ENCODE measurements at regions not wholly inside any gene's neighbourhood (a gene's known extent, or its start where the extent isn't known, plus 50 kb on each side); places are given as distances from the start of the nearest gene placed in this dataset.
A peak's percentile ranks its signal among the peaks of the same experiment; 100 is the strongest.

DNA sequence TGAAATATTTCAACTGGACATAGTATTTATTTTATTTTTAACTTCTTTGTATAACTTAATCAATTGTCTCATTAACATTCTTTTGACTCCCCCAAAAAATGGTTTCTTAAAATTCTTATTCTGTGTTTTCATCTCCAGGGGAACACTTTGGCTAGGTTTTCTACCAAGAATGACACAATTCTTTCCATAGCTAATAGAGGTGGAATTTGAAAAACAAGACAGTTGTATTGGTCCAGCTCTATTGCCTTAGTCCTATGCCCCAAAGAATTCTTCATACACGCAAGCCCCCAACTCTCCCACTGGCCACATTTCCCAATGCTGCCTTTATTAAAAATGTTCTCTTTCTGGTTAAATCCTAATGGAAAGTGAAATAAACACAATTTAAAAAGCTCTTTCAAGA lies 104.7 kb upstream of the PKDCC start:
- no peak overlapping the region for H3K27ac ChIP-seq (ENCODE audit: insufficient read depth, low read length)
- H3K9ac ChIP-seq (ENCODE audit: insufficient read depth, low read length), result no peak overlapping the region
- no peak overlapping the region for H3K4me2 ChIP-seq (ENCODE audit: extremely low read depth, insufficient read depth, low read length)
- H3K79me2 ChIP-seq (ENCODE audit: control insufficient read depth, insufficient read depth, low read length), result no peaks in the 10 kb centered on the region
- H3K36me3 ChIP-seq (ENCODE audit: control insufficient read depth, insufficient read depth, low read length), result no peaks in the 10 kb centered on the region
- H2AFZ ChIP-seq (ENCODE audit: low read length), result no peak overlapping the region
- H4K20me1 ChIP-seq (ENCODE audit: control insufficient read depth, extremely low read depth, insufficient read depth, low read length), result no peaks in the 10 kb centered on the region
- no peaks in the 10 kb centered on the region for H3K9me3 ChIP-seq (ENCODE audit: control insufficient read depth, insufficient read depth, low read depth, low read length)
- H3K4me3 ChIP-seq (replicated peaks in 1 of 4; ENCODE audit: control extremely low read depth in 1 of 4, insufficient read depth in 1 of 4, low read depth in 3 of 4, low read length in 4 of 4), result no peak overlapping the region
- H3K27me3 ChIP-seq (ENCODE audit: control insufficient read depth, insufficient read depth, low read length), result peaks cover 9% of the 10 kb centered on the region
- DNase-seq (ENCODE audit: low read depth in 2 of 2), result no peak
- no peaks in the 10 kb centered on the region for H3K4me1 ChIP-seq (ENCODE audit: control insufficient read depth, extremely low read depth, insufficient read depth, low read length)
- no peak for TF ChIP-seq EZH2 (IDR thresholded peaks at IDR 0.05; ENCODE audit: low read length, missing control alignments)
- TF ChIP-seq, protein P1, sequence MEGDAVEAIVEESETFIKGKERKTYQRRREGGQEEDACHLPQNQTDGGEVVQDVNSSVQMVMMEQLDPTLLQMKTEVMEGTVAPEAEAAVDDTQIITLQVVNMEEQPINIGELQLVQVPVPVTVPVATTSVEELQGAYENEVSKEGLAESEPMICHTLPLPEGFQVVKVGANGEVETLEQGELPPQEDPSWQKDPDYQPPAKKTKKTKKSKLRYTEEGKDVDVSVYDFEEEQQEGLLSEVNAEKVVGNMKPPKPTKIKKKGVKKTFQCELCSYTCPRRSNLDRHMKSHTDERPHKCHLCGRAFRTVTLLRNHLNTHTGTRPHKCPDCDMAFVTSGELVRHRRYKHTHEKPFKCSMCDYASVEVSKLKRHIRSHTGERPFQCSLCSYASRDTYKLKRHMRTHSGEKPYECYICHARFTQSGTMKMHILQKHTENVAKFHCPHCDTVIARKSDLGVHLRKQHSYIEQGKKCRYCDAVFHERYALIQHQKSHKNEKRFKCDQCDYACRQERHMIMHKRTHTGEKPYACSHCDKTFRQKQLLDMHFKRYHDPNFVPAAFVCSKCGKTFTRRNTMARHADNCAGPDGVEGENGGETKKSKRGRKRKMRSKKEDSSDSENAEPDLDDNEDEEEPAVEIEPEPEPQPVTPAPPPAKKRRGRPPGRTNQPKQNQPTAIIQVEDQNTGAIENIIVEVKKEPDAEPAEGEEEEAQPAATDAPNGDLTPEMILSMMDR (conservative IDR thresholded peaks at IDR 0.05 in 1 of 2, IDR thresholded peaks at IDR 0.05 in 1 of 2; ENCODE audit: low read depth in 1 of 2, low read length in 2 of 2), result no peak

DNA sequence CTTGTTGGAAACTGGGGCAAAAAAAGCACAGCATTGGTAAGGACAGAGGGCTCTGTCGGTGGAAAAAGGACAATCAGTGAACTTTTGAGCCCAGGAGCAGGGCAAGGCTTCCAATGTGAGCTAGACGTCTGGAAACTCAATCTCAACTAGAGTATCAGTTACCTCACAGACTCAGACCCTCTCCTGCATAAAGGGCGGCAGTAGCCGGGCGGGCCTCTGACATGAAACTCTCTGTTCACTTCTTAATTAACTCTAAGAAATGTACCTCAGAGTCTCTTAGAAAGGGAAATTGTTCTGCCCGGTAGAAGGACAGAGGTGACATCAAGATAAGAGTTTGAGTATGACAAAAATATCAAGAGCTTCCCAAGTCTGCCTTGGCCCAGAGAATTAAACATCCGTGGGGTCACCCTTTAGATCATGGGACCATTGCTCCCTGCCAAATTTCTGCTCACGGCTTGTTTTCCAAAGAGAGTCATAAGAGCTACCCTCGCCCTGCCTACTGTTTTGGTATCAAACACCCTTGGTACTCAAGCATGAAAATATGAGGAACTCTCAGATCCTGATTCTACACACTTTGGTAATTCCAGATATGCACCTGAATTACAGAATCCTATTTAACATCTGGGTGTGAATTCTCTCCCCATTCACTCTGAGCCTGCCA lies 103.5 kb upstream of the PKDCC start:
- no peak overlapping the region for H3K4me3 ChIP-seq (replicated peaks in 1 of 4; ENCODE audit: control extremely low read depth in 1 of 4, insufficient read depth in 1 of 4, low read depth in 3 of 4, low read length in 4 of 4)
- no peak overlapping the region for H3K27ac ChIP-seq (ENCODE audit: insufficient read depth, low read length)
- H3K27me3 ChIP-seq (ENCODE audit: control insufficient read depth, insufficient read depth, low read length), result peaks cover 16% of the 10 kb centered on the region
- no peaks in the 10 kb centered on the region for H3K36me3 ChIP-seq (ENCODE audit: control insufficient read depth, insufficient read depth, low read length)
- no peaks in the 10 kb centered on the region for H3K79me2 ChIP-seq (ENCODE audit: control insufficient read depth, insufficient read depth, low read length)
- no peaks in the 10 kb centered on the region for H3K4me1 ChIP-seq (ENCODE audit: control insufficient read depth, extremely low read depth, insufficient read depth, low read length)
- no peak overlapping the region for H2AFZ ChIP-seq (ENCODE audit: low read length)
- no peak overlapping the region for H3K9ac ChIP-seq (ENCODE audit: insufficient read depth, low read length)
- H3K9me3 ChIP-seq (ENCODE audit: control insufficient read depth, insufficient read depth, low read depth, low read length), result no peaks in the 10 kb centered on the region
- no peak for DNase-seq (ENCODE audit: low read depth in 2 of 2)
- no peaks in the 10 kb centered on the region for H4K20me1 ChIP-seq (ENCODE audit: control insufficient read depth, extremely low read depth, insufficient read depth, low read length)
- no peak overlapping the region for H3K4me2 ChIP-seq (ENCODE audit: extremely low read depth, insufficient read depth, low read length)
- TF ChIP-seq, protein P1 (conservative IDR thresholded peaks at IDR 0.05 in 1 of 2, IDR thresholded peaks at IDR 0.05 in 1 of 2; ENCODE audit: low read depth in 1 of 2, low read length in 2 of 2), result no peak
- TF ChIP-seq EZH2 (IDR thresholded peaks at IDR 0.05; ENCODE audit: low read length, missing control alignments), result no peak

DNA sequence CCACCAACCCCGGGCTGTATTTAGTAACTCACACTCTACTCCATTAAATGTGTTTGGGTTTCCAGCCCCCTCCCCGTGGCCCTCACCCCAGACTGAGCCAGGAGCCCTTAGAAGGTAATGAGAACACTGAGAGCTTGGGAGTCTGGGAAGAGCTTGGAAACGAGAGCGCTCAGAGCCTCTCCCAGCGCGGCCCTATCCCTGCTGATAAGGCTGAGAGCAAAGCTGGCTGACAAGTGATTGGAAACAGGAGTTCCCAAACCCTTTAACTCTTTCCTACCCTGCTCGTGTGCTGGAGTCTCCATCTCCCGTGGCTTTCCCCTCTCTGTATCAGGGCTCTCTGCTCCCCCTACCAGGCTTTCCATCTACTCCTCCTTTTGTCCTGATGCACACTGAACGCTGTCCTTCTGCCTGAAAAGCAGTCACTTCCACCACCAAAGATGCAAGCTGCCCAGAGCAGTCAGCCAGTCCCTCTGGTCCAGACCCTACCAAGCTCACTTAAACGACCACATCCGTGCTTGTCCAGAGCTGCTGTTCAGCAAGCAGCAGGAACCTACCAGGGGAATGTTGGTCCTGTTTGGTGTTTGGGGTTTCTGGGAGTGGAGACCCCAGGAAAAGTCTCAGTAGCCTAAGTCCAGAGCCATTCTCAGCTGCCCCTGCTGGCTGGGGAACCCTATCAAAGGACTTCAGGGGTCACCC lies 100.0 kb upstream of the PKDCC start:
- Histone ChIP-seq H3K27ac (ENCODE audit: insufficient read depth, low read length) (no peak overlapping the region), H3K4me2 (ENCODE audit: extremely low read depth, insufficient read depth, low read length) (no peak overlapping the region), H3K36me3 (ENCODE audit: control insufficient read depth, insufficient read depth, low read length) (no peaks in the 10 kb centered on the region), H3K4me1 (ENCODE audit: control insufficient read depth, extremely low read depth, insufficient read depth, low read length) (no peaks in the 10 kb centered on the region), H2AFZ (ENCODE audit: low read length) (no peak overlapping the region), H3K27me3 (ENCODE audit: control insufficient read depth, insufficient read depth, low read length) (peaks cover 22% of the 10 kb centered on the region), H3K9me3 (ENCODE audit: control insufficient read depth, insufficient read depth, low read depth, low read length) (no peaks in the 10 kb centered on the region), H3K79me2 (ENCODE audit: control insufficient read depth, insufficient read depth, low read length) (no peaks in the 10 kb centered on the region), H4K20me1 (ENCODE audit: control insufficient read depth, extremely low read depth, insufficient read depth, low read length) (no peaks in the 10 kb centered on the region), H3K4me3 (replicated peaks in 1 of 4; ENCODE audit: control extremely low read depth in 1 of 4, insufficient read depth in 1 of 4, low read depth in 3 of 4, low read length in 4 of 4) (no peak overlapping the region), H3K9ac (ENCODE audit: insufficient read depth, low read length) (no peak overlapping the region)
- peak; percentile 54 for TF ChIP-seq EZH2 (IDR thresholded peaks at IDR 0.05; ENCODE audit: low read length, missing control alignments)
- TF ChIP-seq, protein P1 (conservative IDR thresholded peaks at IDR 0.05 in 1 of 2, IDR thresholded peaks at IDR 0.05 in 1 of 2; ENCODE audit: low read depth in 1 of 2, low read length in 2 of 2), result no peak
- no peak for DNase-seq (ENCODE audit: low read depth in 2 of 2)

All from fibroblast of lung (primary cell).